Ovary (tissue), 3 donors: ENCODE measurements at regions not wholly inside any gene's neighbourhood (a gene's known extent, or its start where the extent isn't known, plus 50 kb on each side); places are given as distances from the start of the nearest gene placed in this dataset.

ENCODE experiments used
- CTCF ChIP-seq, 3 donors: fragments of 450-650 bp in 2 of 3; fragments of 200-600 bp in 1 of 3; IDR thresholded peaks; one replicate each; pipeline versions ENCODE4 v1.5.1 to v1.8.0; 2016 to 2022; ENCODE audit warnings: antibody characterized with exemption in 3 of 3, mild to moderate bottlenecking in 1 of 3
- EP300 ChIP-seq: sonication (generic); formaldehyde crosslinking; IDR thresholded peaks from one replicate; pipeline ENCODE4 v1.6.1; 2017; ENCODE audit warnings: antibody characterized with exemption
- POLR2A ChIP-seq: fragments of 450-650 bp; IDR thresholded peaks from one replicate; pipeline ENCODE4 v1.6.1; 2017; ENCODE audit warnings: antibody characterized with exemption, mild to moderate bottlenecking, moderate library complexity
- donor health status: DM: no; HTN: no; CAD: no.

- TF ChIP-seq CTCF (IDR thresholded peaks at IDR 0.05) (no peak), POLR2A (no peak), EP300 (no peak)
These were observed 290.3 kb upstream of the SGCD start for GRCh38 chr5:156036640-156037039.
